Mesendoderm (in vitro differentiated cells): ENCODE measurements at regions not wholly inside any gene's neighbourhood (a gene's known extent, or its start where the extent isn't known, plus 50 kb on each side); places are given as distances from the start of the nearest gene placed in this dataset.

ENCODE experiments used
- DNase-seq: peaks from one replicate; pipeline ENCODE4 v3.0.0; 2013
- H2AK5ac ChIP-seq: 2 replicates; pipeline ENCODE4 v1.6.1; 2013; ENCODE audit warnings: low read length, inconsistent platforms
- H2BK120ac ChIP-seq: 2 replicates; pipeline ENCODE4 v1.6.1; 2013; ENCODE audit warnings: low read depth, mild to moderate bottlenecking, low read length, moderate library complexity, mixed read lengths
- H2BK15ac ChIP-seq: replicated peaks from 2 replicates; pipeline ENCODE4 v1.6.1; 2013; ENCODE audit warnings: low read depth, mild to moderate bottlenecking, moderate library complexity
- H2BK5ac ChIP-seq: 2 replicates; pipeline ENCODE4 v1.6.1; 2013; ENCODE audit warnings: low read length, inconsistent platforms
- H3K18ac ChIP-seq: 2 replicates; pipeline ENCODE4 v1.6.1; 2013; ENCODE audit warnings: mild to moderate bottlenecking, low read length, mixed read lengths
- H3K23ac ChIP-seq: one replicate; pipeline ENCODE4 v1.6.1; 2013; ENCODE audit warnings: low read length
- H3K27ac ChIP-seq: 2 replicates; pipeline ENCODE4 v1.5.1; 2013; ENCODE audit warnings: low read depth, mild to moderate bottlenecking, inconsistent platforms, low read length, moderate library complexity
- H3K27me3 ChIP-seq: 2 replicates; pipeline ENCODE4 v1.6.1; 2013; ENCODE audit warnings: low read length, control low read depth, mild to moderate bottlenecking, inconsistent platforms; ENCODE audit not compliant: insufficient read depth, poor library complexity
- H3K36me3 ChIP-seq: 2 replicates; pipeline ENCODE4 v1.6.1; 2013; ENCODE audit warnings: low read length, inconsistent platforms; ENCODE audit not compliant: control insufficient read depth, insufficient read depth
- H3K4ac ChIP-seq: one replicate; pipeline ENCODE4 v1.6.1; 2013; ENCODE audit warnings: low read depth, mild to moderate bottlenecking, low read length, moderate library complexity
- H3K4me1 ChIP-seq: 2 replicates; pipeline ENCODE4 v1.6.1; 2013; ENCODE audit warnings: low read depth, low read length, inconsistent platforms; ENCODE audit not compliant: control insufficient read depth
- H3K4me2 ChIP-seq: 2 replicates; pipeline ENCODE4 v1.6.1; 2013; ENCODE audit warnings: low read length
- H3K4me3 ChIP-seq: 2 replicates; pipeline ENCODE4 v1.5.1; 2013; ENCODE audit warnings: mild to moderate bottlenecking, low read length
- H3K56ac ChIP-seq: one replicate; pipeline ENCODE4 v1.6.1; 2013; ENCODE audit warnings: low read length
- H3K79me1 ChIP-seq: 2 replicates; pipeline ENCODE4 v1.6.1; 2013; ENCODE audit warnings: low read length, inconsistent platforms
- H3K79me2 ChIP-seq: 2 replicates; pipeline ENCODE4 v1.6.1; 2013; ENCODE audit warnings: mild to moderate bottlenecking, low read length; ENCODE audit not compliant: control insufficient read depth, insufficient read depth
- H3K9ac ChIP-seq: 2 replicates; pipeline ENCODE4 v1.6.1; 2013; ENCODE audit warnings: low read length, inconsistent platforms
- H4K5ac ChIP-seq: one replicate; pipeline ENCODE4 v1.6.1; 2013; ENCODE audit warnings: low read length
- H4K8ac ChIP-seq: one replicate; pipeline ENCODE4 v1.6.1; 2013; ENCODE audit warnings: low read depth, mild to moderate bottlenecking, control low read depth, low read length, moderate library complexity
- WGBS: extraction: QIAGEN DNeasy Blood & Tissue Kit; methylation state at CpG from one replicate; pipeline ENCODE4 v1.1.7; 2013; ENCODE audit warnings: low lambda C conversion rate, missing lambda C conversion rate; ENCODE audit not compliant: insufficient coverage; ENCODE audit errors: extremely low coverage; 5-methylcytosine and 5-hydroxymethylcytosine counted together

DNA sequence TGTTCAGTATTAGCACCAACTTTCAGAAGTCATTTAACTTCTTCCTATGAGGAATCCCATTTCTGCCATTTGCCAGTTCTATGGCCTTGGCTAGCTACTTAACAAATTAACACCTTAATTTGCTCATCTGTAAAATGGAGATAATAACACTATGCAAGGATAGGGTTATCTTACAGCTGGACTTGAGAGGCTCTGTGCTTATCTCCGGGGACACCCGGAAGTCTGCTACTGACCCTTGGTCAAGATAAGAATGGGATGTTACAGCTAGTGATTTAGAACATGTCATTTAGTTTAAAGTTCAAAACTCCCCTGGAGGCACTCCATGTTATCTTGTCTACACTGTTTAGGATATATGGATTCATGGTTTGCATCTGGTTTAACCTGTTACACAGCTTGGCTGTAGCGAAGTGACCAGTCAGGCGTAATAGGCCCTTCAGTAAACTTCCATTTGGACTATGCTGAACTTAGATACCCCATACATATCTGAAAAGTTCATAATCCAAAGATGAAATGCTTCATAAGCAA is 156.0 kb upstream of the CD96 start:
- Histone ChIP-seq H2AK5ac (no peak overlapping the region), H2BK5ac (no peak overlapping the region), H4K8ac (no peak overlapping the region), H3K27ac (no peak overlapping the region), H2BK120ac (no peak overlapping the region), H3K4me1 (no peaks in the 10 kb centered on the region), H3K4ac (no peak overlapping the region), H3K23ac (no peak overlapping the region), H3K9ac (no peak overlapping the region), H3K56ac (no peak overlapping the region), H3K27me3 (no peaks in the 10 kb centered on the region), H3K4me3 (no peak overlapping the region), H3K18ac (no peak overlapping the region), H3K4me2 (no peak overlapping the region), H3K36me3 (no peaks in the 10 kb centered on the region), H3K79me2 (no peaks in the 10 kb centered on the region), H4K5ac (no peak overlapping the region), H3K79me1 (no peaks in the 10 kb centered on the region), H2BK15ac (no peak overlapping the region)
- DNase-seq: peak; percentile 77
- no CpG with 5 or more reads among the region's 4 CpGs for WGBS

DNA sequence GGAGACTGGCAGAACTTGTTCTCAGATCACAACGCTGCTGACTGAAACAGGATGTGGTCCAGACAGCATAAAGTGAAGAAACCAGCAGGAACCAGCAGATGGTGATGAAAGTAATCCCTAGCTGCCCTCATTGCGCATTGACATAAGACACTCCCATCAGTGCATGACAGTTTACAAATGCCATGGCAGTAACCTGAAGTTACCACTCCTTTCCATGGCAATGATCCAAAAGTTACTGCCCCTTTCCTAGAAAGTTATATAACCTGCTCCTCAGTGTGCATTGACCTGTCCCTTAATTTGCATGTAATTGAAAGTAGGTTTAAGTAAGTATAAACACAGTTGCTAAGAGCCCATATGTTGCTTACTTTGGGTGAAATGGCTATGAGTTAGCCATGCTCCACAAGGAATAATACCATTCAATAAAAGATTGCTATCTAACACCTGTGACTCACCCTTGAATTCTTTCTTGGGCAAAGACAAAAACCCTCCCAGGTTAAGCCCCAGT is 149.1 kb upstream of the CD96 start:
- no peak overlapping the region for H2AK5ac ChIP-seq
- no peak overlapping the region for H3K4me3 ChIP-seq
- H3K4me2 ChIP-seq: no peak overlapping the region
- H3K9ac ChIP-seq: no peak overlapping the region
- H3K36me3 ChIP-seq: no peaks in the 10 kb centered on the region
- WGBS: no CpG with 5 or more reads among the region's 2 CpGs
- no peaks in the 10 kb centered on the region for H3K79me2 ChIP-seq
- no peak overlapping the region for H4K5ac ChIP-seq
- H2BK15ac ChIP-seq: no peak overlapping the region
- no peak overlapping the region for H4K8ac ChIP-seq
- H3K18ac ChIP-seq: no peak overlapping the region
- no peak overlapping the region for H2BK5ac ChIP-seq
- H3K27me3 ChIP-seq: no peaks in the 10 kb centered on the region
- no peak overlapping the region for H3K27ac ChIP-seq
- H3K23ac ChIP-seq: no peak overlapping the region
- no peak overlapping the region for H3K4ac ChIP-seq
- no peak overlapping the region for H2BK120ac ChIP-seq
- H3K56ac ChIP-seq: no peak overlapping the region
- DNase-seq: peak; percentile 21
- H3K4me1 ChIP-seq: no peaks in the 10 kb centered on the region
- no peaks in the 10 kb centered on the region for H3K79me1 ChIP-seq

- Histone ChIP-seq H3K4me1 (no peaks in the 10 kb centered on the region), H3K79me1 (no peaks in the 10 kb centered on the region), H3K18ac (no peak overlapping the region), H3K4me3 (no peak overlapping the region), H3K56ac (no peak overlapping the region), H3K4me2 (no peak overlapping the region), H3K27ac (no peak overlapping the region), H3K79me2 (no peaks in the 10 kb centered on the region), H2BK120ac (no peak overlapping the region), H4K5ac (no peak overlapping the region), H3K23ac (no peak overlapping the region), H3K9ac (no peak overlapping the region), H2BK5ac (no peak overlapping the region), H4K8ac (no peak overlapping the region), H3K4ac (no peak overlapping the region), H3K27me3 (no peaks in the 10 kb centered on the region), H2BK15ac (no peak overlapping the region), H3K36me3 (no peaks in the 10 kb centered on the region), H2AK5ac (no peak overlapping the region)
- no CpG with 5 or more reads among the region's 4 CpGs for WGBS
- no peak for DNase-seq
These were observed 129.3 kb upstream of the CD96 start for GRCh38 chr3:111412656-111413055.

- Histone ChIP-seq H3K23ac (no peak overlapping the region), H2AK5ac (no peak overlapping the region), H2BK15ac (no peak overlapping the region), H2BK120ac (no peak overlapping the region), H3K9ac (no peak overlapping the region), H3K4me2 (no peak overlapping the region), H3K4me1 (no peaks in the 10 kb centered on the region), H4K5ac (no peak overlapping the region), H3K27ac (no peak overlapping the region), H3K18ac (no peak overlapping the region), H3K36me3 (no peaks in the 10 kb centered on the region), H3K4me3 (no peak overlapping the region), H3K79me2 (no peaks in the 10 kb centered on the region), H2BK5ac (no peak overlapping the region), H3K79me1 (no peaks in the 10 kb centered on the region), H4K8ac (no peak overlapping the region), H3K56ac (no peak overlapping the region), H3K4ac (no peak overlapping the region), H3K27me3 (no peaks in the 10 kb centered on the region)
- DNase-seq: no peak
These were observed 127.5 kb upstream of the CD96 start for GRCh38 chr3:111414531-111414930.

- no peak overlapping the region for H3K9ac ChIP-seq
- H3K4ac ChIP-seq: no peak overlapping the region
- H3K79me2 ChIP-seq: no peaks in the 10 kb centered on the region
- no peak overlapping the region for H2BK120ac ChIP-seq
- no peak overlapping the region for H3K4me2 ChIP-seq
- H3K56ac ChIP-seq: no peak overlapping the region
- no peak overlapping the region for H2BK5ac ChIP-seq
- H3K27ac ChIP-seq: no peak overlapping the region
- no peaks in the 10 kb centered on the region for H3K4me1 ChIP-seq
- no peak overlapping the region for H3K4me3 ChIP-seq
- H4K8ac ChIP-seq: no peak overlapping the region
- H3K18ac ChIP-seq: no peak overlapping the region
- H3K27me3 ChIP-seq: no peaks in the 10 kb centered on the region
- no peak overlapping the region for H2BK15ac ChIP-seq
- no peaks in the 10 kb centered on the region for H3K36me3 ChIP-seq
- no peak for DNase-seq
- H3K23ac ChIP-seq: no peak overlapping the region
- H4K5ac ChIP-seq: no peak overlapping the region
- H2AK5ac ChIP-seq: no peak overlapping the region
- no peaks in the 10 kb centered on the region for H3K79me1 ChIP-seq
These were observed 127.0 kb upstream of the CD96 start for GRCh38 chr3:111415018-111415417.

DNA sequence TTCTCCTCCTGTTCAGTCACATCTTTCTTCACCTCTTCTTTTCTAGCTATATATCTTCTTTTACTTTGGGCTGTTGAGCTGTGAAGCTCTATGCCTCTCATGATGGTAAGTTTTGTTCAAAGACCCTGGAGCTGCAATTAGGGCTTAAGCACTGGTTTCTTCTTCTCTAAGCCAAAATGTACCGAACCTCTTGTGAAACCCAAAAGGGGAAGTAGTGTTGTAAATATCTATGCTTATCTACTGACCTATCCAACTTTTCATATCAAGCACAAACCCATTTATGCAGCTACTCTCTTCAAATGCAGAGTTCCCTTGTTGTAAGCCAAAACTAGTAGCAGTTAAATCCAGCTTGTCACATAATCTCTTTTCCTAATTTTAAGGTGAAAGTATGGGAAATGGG is 123.6 kb upstream of the CD96 start:
- no peaks in the 10 kb centered on the region for H3K4me1 ChIP-seq
- H4K8ac ChIP-seq: no peak overlapping the region
- no peak overlapping the region for H3K18ac ChIP-seq
- no peaks in the 10 kb centered on the region for H3K36me3 ChIP-seq
- no peak overlapping the region for H3K4me3 ChIP-seq
- no peak overlapping the region for H2BK120ac ChIP-seq
- H3K56ac ChIP-seq: no peak overlapping the region
- H3K4me2 ChIP-seq: no peak overlapping the region
- no peaks in the 10 kb centered on the region for H3K27me3 ChIP-seq
- H2AK5ac ChIP-seq: no peak overlapping the region
- no peak for DNase-seq
- H3K79me2 ChIP-seq: no peaks in the 10 kb centered on the region
- H3K9ac ChIP-seq: no peak overlapping the region
- no peak overlapping the region for H2BK5ac ChIP-seq
- H4K5ac ChIP-seq: no peak overlapping the region
- no peak overlapping the region for H2BK15ac ChIP-seq
- H3K4ac ChIP-seq: no peak overlapping the region
- no CpG with 5 or more reads among the region's 1 CpG for WGBS
- no peak overlapping the region for H3K27ac ChIP-seq
- no peaks in the 10 kb centered on the region for H3K79me1 ChIP-seq
- H3K23ac ChIP-seq: no peak overlapping the region
